Chondrocyte (in vitro differentiated cells): ENCODE measurements at regions not wholly inside any gene's neighbourhood (a gene's known extent, or its start where the extent isn't known, plus 50 kb on each side); places are given as distances from the start of the nearest gene placed in this dataset.
"Not testable (repeated sequence)": the region's sequence is repeated elsewhere in the genome, so short reads cannot be mapped to it uniquely, and the experiment has no call there.

Source experiments
- DNase-seq: peaks from one replicate; pipeline ENCODE4 v3.0.0; 2021; ENCODE audit warnings: mixed read lengths, low spot score
- H3K27ac Mint-ChIP-seq: one replicate; pipeline ENCODE4 v1.8.0; 2021; ENCODE audit warnings: mild to moderate bottlenecking, moderate library complexity, mixed read lengths; ENCODE audit not compliant: unreplicated experiment
- H3K27me3 Mint-ChIP-seq: 2 replicates; pipeline ENCODE4 v1.8.0; 2021; ENCODE audit warnings: low read depth, mixed read lengths
- H3K36me3 Mint-ChIP-seq: 2 replicates; pipeline ENCODE4 v1.8.0; 2021; ENCODE audit warnings: low read depth, mixed read lengths
- H3K4me1 Mint-ChIP-seq: 2 replicates; pipeline ENCODE4 v1.8.0; 2021; ENCODE audit warnings: low read depth, mild to moderate bottlenecking, mixed read lengths
- H3K4me3 Mint-ChIP-seq: one replicate; pipeline ENCODE4 v1.8.0; 2021; ENCODE audit warnings: mild to moderate bottlenecking, moderate library complexity, mixed read lengths; ENCODE audit not compliant: unreplicated experiment
- H3K9me3 Mint-ChIP-seq: 2 replicates; pipeline ENCODE4 v1.8.0; 2021; ENCODE audit warnings: low read depth, mixed read lengths
- CTCF ChIP-seq: fragments of 200-600 bp; sonication (generic); IDR thresholded peaks from 2 replicates; pipeline ENCODE4 v1.5.0; 2021; ENCODE audit warnings: antibody characterized with exemption, mild to moderate bottlenecking, moderate library complexity

GRCh38 chr15:75782926-75783325 lies 60.3 kb upstream of the UBE2Q2 start:
- no peak for TF ChIP-seq CTCF
- H3K27me3 Mint-ChIP-seq: peaks cover 27% of the 10 kb centered on the region
- H3K27ac Mint-ChIP-seq: no peak overlapping the region

GRCh38 chr15:75780995-75781394 lies 62.3 kb upstream of the UBE2Q2 start:
- not testable (repeated sequence) for DNase-seq, H3K4me3 Mint-ChIP-seq, H3K36me3 Mint-ChIP-seq, H3K9me3 Mint-ChIP-seq, H3K27ac Mint-ChIP-seq
- H3K4me1 Mint-ChIP-seq: peaks cover 28% of the 10 kb centered on the region
- H3K27me3 Mint-ChIP-seq: peaks cover 17% of the 10 kb centered on the region

More at GRCh38 chr15:75782926-75783325, 60.3 kb upstream of the UBE2Q2 start:
- Mint-ChIP-seq H3K4me1 (peaks cover 12% of the 10 kb centered on the region), H3K9me3 (no peaks in the 10 kb centered on the region), H3K36me3 (peaks cover 3% of the 10 kb centered on the region), H3K4me3 (no peak overlapping the region)
- DNase-seq: no peak

- H3K4me3 Mint-ChIP-seq: no peak overlapping the region
- no peaks in the 10 kb centered on the region for H3K9me3 Mint-ChIP-seq
- TF ChIP-seq CTCF: no peak
- peaks cover 3% of the 10 kb centered on the region for H3K36me3 Mint-ChIP-seq
- peaks cover 34% of the 10 kb centered on the region for H3K4me1 Mint-ChIP-seq
- no peak for DNase-seq
- peaks cover 13% of the 10 kb centered on the region for H3K27me3 Mint-ChIP-seq
- no peak overlapping the region for H3K27ac Mint-ChIP-seq
These were observed 63.7 kb upstream of the UBE2Q2 start for GRCh38 chr15:75779504-75779903.

- DNase-seq, H3K36me3 Mint-ChIP-seq, H3K9me3 Mint-ChIP-seq, H3K27me3 Mint-ChIP-seq, H3K4me3 Mint-ChIP-seq: not testable (repeated sequence)
- H3K27ac Mint-ChIP-seq: peak overlapping the region; percentile 72
- peaks cover 34% of the 10 kb centered on the region for H3K4me1 Mint-ChIP-seq
These were observed 64.4 kb upstream of the CSPG4 start for GRCh38 chr15:75776871-75777610.

- TF ChIP-seq CTCF: no peak
- no peak for DNase-seq
- peaks cover 34% of the 10 kb centered on the region for H3K4me1 Mint-ChIP-seq
- peak overlapping the region; percentile 72 for H3K27ac Mint-ChIP-seq
- no peaks in the 10 kb centered on the region for H3K27me3 Mint-ChIP-seq
- H3K9me3 Mint-ChIP-seq: no peaks in the 10 kb centered on the region
- no peak overlapping the region for H3K4me3 Mint-ChIP-seq
- H3K36me3 Mint-ChIP-seq: no peaks in the 10 kb centered on the region
These were observed 63.4 kb upstream of the CSPG4 start for GRCh38 chr15:75776065-75776423.

GRCh38 chr15:75775296-75776064 lies 62.8 kb upstream of the CSPG4 start:
- TF ChIP-seq CTCF: no peak
- peaks cover 37% of the 10 kb centered on the region for H3K4me1 Mint-ChIP-seq
- no peaks in the 10 kb centered on the region for H3K36me3 Mint-ChIP-seq
- H3K27me3 Mint-ChIP-seq: no peaks in the 10 kb centered on the region
- no peak for DNase-seq
- no peaks in the 10 kb centered on the region for H3K9me3 Mint-ChIP-seq
- no peak overlapping the region for H3K4me3 Mint-ChIP-seq
- no peak overlapping the region for H3K27ac Mint-ChIP-seq

- DNase-seq, H3K36me3 Mint-ChIP-seq, H3K9me3 Mint-ChIP-seq, H3K27ac Mint-ChIP-seq, H3K4me3 Mint-ChIP-seq, H3K27me3 Mint-ChIP-seq: not testable (repeated sequence)
- peaks cover 33% of the 10 kb centered on the region for H3K4me1 Mint-ChIP-seq
These were observed 61.3 kb upstream of the CSPG4 start for GRCh38 chr15:75773974-75774373.

GRCh38 chr15:75771054-75771453 lies 58.4 kb upstream of the CSPG4 start:
- H3K27me3 Mint-ChIP-seq, H3K27ac Mint-ChIP-seq, H3K4me3 Mint-ChIP-seq, H3K4me1 Mint-ChIP-seq, H3K9me3 Mint-ChIP-seq, H3K36me3 Mint-ChIP-seq, DNase-seq: not testable (repeated sequence)
